BJ (cell line): ENCODE measurements at regions not wholly inside any gene's neighbourhood (a gene's known extent, or its start where the extent isn't known, plus 50 kb on each side); places are given as distances from the start of the nearest gene placed in this dataset.

Experiments used
- CTCF ChIA-PET: fragments of 350-600 bp; formaldehyde crosslinking; extraction: SDS; loops from one replicate; lab custom pipeline; 2021; ENCODE audit warnings: antibody characterized with exemption, inconsistent platforms; lab: Yijun Ruan, JAX
- POLR2A ChIA-PET: fragments of 300-600 bp; sonication (Branson Sonifier 250); formaldehyde crosslinking; extraction: SDS; loops from one replicate; lab custom pipeline; 2021; ENCODE audit warnings: antibody characterized with exemption; lab: Charles Lee
- DNase-seq: peaks from one replicate; pipeline ENCODE4 v3.0.0-alpha.2; 2011; ENCODE audit warnings: low read depth
- H3K27me3 ChIP-seq: 2 replicates; pipeline ENCODE4 v1.6.0; 2011; ENCODE audit warnings: low read length; ENCODE audit not compliant: control insufficient read depth, insufficient read depth
- H3K36me3 ChIP-seq: 2 replicates; pipeline ENCODE4 v1.5.1; 2011; ENCODE audit warnings: low read length; ENCODE audit not compliant: control insufficient read depth, insufficient read depth
- H3K4me3 ChIP-seq: 2 replicates; pipeline ENCODE4 v1.5.1; 2011; ENCODE audit warnings: low read depth, mild to moderate bottlenecking, control low read depth, low read length
- CTCF ChIP-seq: IDR thresholded peaks from 2 replicates; pipeline ENCODE4 v1.5.1; 2011; ENCODE audit warnings: low read depth, mild to moderate bottlenecking, control low read depth, inconsistent platforms, low read length, moderate library complexity; ENCODE audit not compliant: insufficient read depth

GRCh38 chr4:135385830-135386581, 1184.4 kb upstream of the PABPC4L start:
- no peak for TF ChIP-seq CTCF
- ChIA-PET POLR2A (no interaction called here), CTCF (no interaction called here)
- Histone ChIP-seq H3K36me3 (no peaks in the 10 kb centered on the region), H3K27me3 (no peaks in the 10 kb centered on the region), H3K4me3 (no peak overlapping the region)
- no peak for DNase-seq

GRCh38 chr4:135383356-135384288, 1182.0 kb upstream of the PABPC4L start:
- no peak overlapping the region for H3K4me3 ChIP-seq
- no peak for DNase-seq
- TF ChIP-seq CTCF, result no peak
- POLR2A ChIA-PET, result no interaction called here
- H3K36me3 ChIP-seq, result no peaks in the 10 kb centered on the region
- CTCF ChIA-PET, result no interaction called here
- H3K27me3 ChIP-seq, result no peaks in the 10 kb centered on the region

GRCh38 chr4:135382280-135382959, 1180.8 kb upstream of the PABPC4L start:
- Histone ChIP-seq H3K36me3 (no peaks in the 10 kb centered on the region), H3K4me3 (no peak overlapping the region), H3K27me3 (no peaks in the 10 kb centered on the region)
- TF ChIP-seq CTCF, result no peak
- POLR2A ChIA-PET, result no interaction called here
- no peak for DNase-seq
- CTCF ChIA-PET, result no interaction called here

- CTCF ChIA-PET, result no interaction called here
- Histone ChIP-seq H3K27me3 (no peaks in the 10 kb centered on the region), H3K4me3 (no peak overlapping the region), H3K36me3 (no peaks in the 10 kb centered on the region)
- no peak for TF ChIP-seq CTCF
- POLR2A ChIA-PET, result no interaction called here
- DNase-seq, result no peak
Observed at GRCh38 chr4:135372131-135372530, 1170.5 kb upstream of the PABPC4L start.

- POLR2A ChIA-PET, result no interaction called here
- Histone ChIP-seq H3K4me3 (no peak overlapping the region), H3K36me3 (no peaks in the 10 kb centered on the region), H3K27me3 (no peaks in the 10 kb centered on the region)
- CTCF ChIA-PET, result interaction anchor here (0.7 kb wide), 1 partner anchor 37 kb away, joined by 3 read pairs; no protein-coding TSS in a partner anchor
- no peak for DNase-seq
- TF ChIP-seq CTCF, result no peak
Observed at GRCh38 chr4:135371137-135371536, 1169.5 kb upstream of the PABPC4L start.
